Heart right ventricle (tissue), 16 donors: ENCODE measurements at regions not wholly inside any gene's neighbourhood (a gene's known extent, or its start where the extent isn't known, plus 50 kb on each side); places are given as distances from the start of the nearest gene placed in this dataset.
"Not testable (repeated sequence)": the region's sequence is repeated elsewhere in the genome, so short reads cannot be mapped to it uniquely, and the experiment has no call there.

ENCODE experiments used
- ATAC-seq, 8 donors: fragments of 200-7000 bp; cut with Tn5 transposase; one replicate each; pipeline ENCODE4 v1.9.1; 2020; ENCODE audit warnings: mild to moderate bottlenecking in 8 of 8, moderate library complexity in 8 of 8, moderate number of reproducible peaks in 1 of 8
- DNase-seq, 2 donors: peaks; one replicate each; pipeline ENCODE4 v3.0.0-alpha.2; 2020
- H3K27ac ChIP-seq, 10 donors: fragments of 200-600 bp; sonication (generic) in 2 of 10; one replicate each; pipeline versions ENCODE4 v1.5.0 to v1.8.0; 2020 to 2022; ENCODE audit warnings: mild to moderate bottlenecking in 3 of 10
- H3K27me3 ChIP-seq, 7 donors: fragments of 200-600 bp; one replicate each; pipeline ENCODE4 v1.8.0; 2021 to 2022; ENCODE audit warnings: mild to moderate bottlenecking in 2 of 7
- H3K36me3 ChIP-seq, 9 donors: fragments of 200-600 bp; sonication (generic) in 1 of 9; one replicate each; pipeline versions ENCODE4 v1.5.0 to v1.8.0; 2020 to 2022; ENCODE audit warnings: mild to moderate bottlenecking in 2 of 9
- H3K4me1 ChIP-seq, 9 donors: fragments of 200-600 bp; sonication (generic) in 1 of 9; one replicate each; pipeline versions ENCODE4 v1.5.0 to v1.8.0; 2020 to 2022; ENCODE audit warnings: mild to moderate bottlenecking in 4 of 9
- H3K4me3 ChIP-seq, 10 donors: fragments of 200-600 bp; sonication (generic) in 2 of 10; one replicate each; pipeline versions ENCODE4 v1.5.0 to v1.8.0; 2020 to 2022; ENCODE audit warnings: mild to moderate bottlenecking in 7 of 10, moderate library complexity in 2 of 10
- H3K9me3 ChIP-seq, 11 donors: fragments of 200-600 bp in 10 of 11; sonication (generic) in 2 of 11; one replicate each; pipeline versions ENCODE4 v1.5.0 to v1.8.0; 2013 to 2022; ENCODE audit warnings: mild to moderate bottlenecking in 2 of 11, control low read depth in 1 of 11, moderate library complexity in 1 of 11
- CTCF ChIP-seq, 9 donors: fragments of 200-600 bp; sonication (generic) in 2 of 9; IDR thresholded peaks; one replicate each; pipeline versions ENCODE4 v1.5.0 to v1.8.0; 2021 to 2022; ENCODE audit warnings: antibody characterized with exemption in 9 of 9, mild to moderate bottlenecking in 5 of 9, moderate library complexity in 1 of 9
- WGBS, 2 donors: extraction: QIAGEN DNeasy Blood & Tissue Kit; methylation state at CpG; one replicate each; pipeline ENCODE4 v1.1.7; 2013; ENCODE audit warnings: inconsistent platforms in 1 of 2; 5-methylcytosine and 5-hydroxymethylcytosine counted together
- intact Hi-C, 10 donors: fragments of 100-400 bp; cut with DNase I; formaldehyde crosslinking; loops; one replicate each; pipeline versions ENCODE4 v1.11.1 to v1.14.2; 2022
- donor health status: Arrhythmogenic right ventricular cardiomyopathy.
- donor health status: ischemic (EF 13 %, LVEDD 7.1; RV severe dilation, severe dysfunction).
- donor health status: healthy with polysubstance abuse.
- donor health status: DM: no; HTN: yes; CAD: no.
- donor health status: DM: no; HTN: no; CAD: no.
- donor health status: ischemic (EF 25% LVEDD 6.9; RV normal size, moderate dysfunction).
- donor health status: ischemic (EF 25% LVEDD 5.7; RV mildly dilated, moderate dysfunction).
- donor health status: healthy.
- donor health status: DM: yes; HTN: yes; CAD: no.
- donor health status: Ischemic cardiomyopathy.
- donor health status: ischemic (EF 35%, LVEDD 5.7; RV mildly dilated, moderate dysfunction).
- donor health status: nonischemic (EF 11% LVEDD 7.7; RV severe dilation, severe dysfunction).
- donor health status: DM: yes; HTN: yes; CAD: no.
- donor health status: PGD.
- donor health status: ischemic (EF 29% LVEDD 5.4; RV normal size, mild dysfunction).
- donor health status: nonischemic (EF 23%, LVEDD 6.1; RV moderate dilation, normal function).

- no peak for TF ChIP-seq CTCF (IDR thresholded peaks at IDR 0.05)
- no peaks in the 10 kb centered on the region for H3K27me3 ChIP-seq
These were observed 979.0 kb downstream of the SLC6A15 start for GRCh38 chr12:83933615-83934014.

GRCh38 chr12:83932011-83932410 lies 980.6 kb downstream of the SLC6A15 start:
- intact Hi-C loops: no loop called here
- no peak for ATAC-seq
- TF ChIP-seq CTCF (IDR thresholded peaks at IDR 0.05): no peak
- no peak for DNase-seq
- H3K36me3 ChIP-seq: no peaks in the 10 kb centered on the region
- H3K27me3 ChIP-seq: no peaks in the 10 kb centered on the region
- H3K9me3 ChIP-seq: peaks cover 0 to 12% (median 0%) of the 10 kb centered on the region in 11 donors
- no peak overlapping the region for H3K27ac ChIP-seq
- WGBS, 2 donors: 53 to 66% methylated on average over 4 of the region's 4 CpGs
- H3K4me3 ChIP-seq: no peak overlapping the region
- H3K4me1 ChIP-seq: no peaks in the 10 kb centered on the region

More at GRCh38 chr12:83933615-83934014, 979.0 kb downstream of the SLC6A15 start:
- intact Hi-C loops: no loop called here
- Histone ChIP-seq H3K27ac (no peak overlapping the region), H3K36me3 (no peaks in the 10 kb centered on the region), H3K9me3 (peaks cover 0 to 12% (median 0%) of the 10 kb centered on the region in 11 donors), H3K4me3 (no peak overlapping the region), H3K4me1 (no peaks in the 10 kb centered on the region)
- DNase-seq: no peak
- no peak for ATAC-seq

- H3K36me3 ChIP-seq: no peaks in the 10 kb centered on the region
- intact Hi-C loops: no loop called here
- DNase-seq (no peak), ATAC-seq (no peak)
- H3K27me3 ChIP-seq: peaks cover 0 to under 1% (median 0%) of the 10 kb centered on the region in 7 donors
- TF ChIP-seq CTCF (IDR thresholded peaks at IDR 0.05): no peak
- no peak overlapping the region for H3K27ac ChIP-seq
- H3K9me3 ChIP-seq: peaks cover 0 to 12% (median 0%) of the 10 kb centered on the region in 11 donors
- no peaks in the 10 kb centered on the region for H3K4me1 ChIP-seq
- no peak overlapping the region for H3K4me3 ChIP-seq
These were observed 981.1 kb downstream of the SLC6A15 start for GRCh38 chr12:83931451-83931850.

GRCh38 chr12:83929792-83930191 lies 982.8 kb downstream of the SLC6A15 start:
- 96 to 98% methylated on average over 13 of the region's 13 CpGs for WGBS, 2 donors
- H3K27ac ChIP-seq, H3K27me3 ChIP-seq, H3K36me3 ChIP-seq, ATAC-seq, DNase-seq, H3K4me1 ChIP-seq, H3K4me3 ChIP-seq, intact Hi-C loops: not testable (repeated sequence)
- peaks cover 0 to 12% (median 0%) of the 10 kb centered on the region in 11 donors for H3K9me3 ChIP-seq

GRCh38 chr12:83920821-83921547 lies 991.6 kb downstream of the SLC6A15 start:
- no peak for ATAC-seq
- TF ChIP-seq CTCF (IDR thresholded peaks at IDR 0.05): no peak
- Histone ChIP-seq H3K27ac (no peak overlapping the region), H3K27me3 (no peaks in the 10 kb centered on the region), H3K36me3 (no peaks in the 10 kb centered on the region), H3K9me3 (no peaks in the 10 kb centered on the region), H3K4me1 (no peaks in the 10 kb centered on the region), H3K4me3 (no peak overlapping the region)
- intact Hi-C loops: no loop called here
- WGBS, 2 donors: 89 to 93% methylated on average over 2 of the region's 2 CpGs
- DNase-seq: no peak
